PFSK-1 (cell line): ENCODE measurements at regions not wholly inside any gene's neighbourhood (a gene's known extent, or its start where the extent isn't known, plus 50 kb on each side); places are given as distances from the start of the nearest gene placed in this dataset.

Experiments
- POLR2AphosphoS5 ChIP-seq: IDR thresholded peaks from 2 replicates; pipeline ENCODE4 v1.6.1; 2012; ENCODE audit warnings: low read depth, mild to moderate bottlenecking, control low read depth, low read length, moderate library complexity
- REST ChIP-seq, 2 experiments: IDR thresholded peaks; 2 replicates each; pipeline versions ENCODE4 v1.6.1 to v1.8.0; 2011 to 2012; ENCODE audit warnings: low read depth in 2 of 2, low read length in 2 of 2, control low read depth in 1 of 2, inconsistent platforms in 1 of 2, mild to moderate bottlenecking in 1 of 2, moderate library complexity in 1 of 2; ENCODE audit not compliant: insufficient read depth in 1 of 2

- TF ChIP-seq POLR2AphosphoS5 (no peak), REST (IDR thresholded peaks at IDR 0.05; ENCODE audit: insufficient read depth in 1 of 2, low read depth in 2 of 2, low read length in 2 of 2) (no peak)
These were observed 281.9 kb downstream of the PTTG2 start for GRCh38 chr4:38242101-38242500.
